PC-9 (cell line): ENCODE measurements at regions not wholly inside any gene's neighbourhood (a gene's known extent, or its start where the extent isn't known, plus 50 kb on each side); places are given as distances from the start of the nearest gene placed in this dataset.

Experiments
- EZH2 ChIP-seq: fragments of 200-600 bp; sonication (generic); IDR thresholded peaks from 2 replicates; pipeline ENCODE4 v1.8.0; 2017; ENCODE audit warnings: antibody characterized with exemption, low read depth
- TF ChIP-seq, protein P1 (sequence below): fragments of 200-600 bp; sonication (generic); conservative IDR thresholded peaks from 2 replicates; pipeline ENCODE4 v1.6.1; 2017; ENCODE audit warnings: mixed run types, antibody characterized with exemption, mild to moderate bottlenecking, moderate library complexity

DNA sequence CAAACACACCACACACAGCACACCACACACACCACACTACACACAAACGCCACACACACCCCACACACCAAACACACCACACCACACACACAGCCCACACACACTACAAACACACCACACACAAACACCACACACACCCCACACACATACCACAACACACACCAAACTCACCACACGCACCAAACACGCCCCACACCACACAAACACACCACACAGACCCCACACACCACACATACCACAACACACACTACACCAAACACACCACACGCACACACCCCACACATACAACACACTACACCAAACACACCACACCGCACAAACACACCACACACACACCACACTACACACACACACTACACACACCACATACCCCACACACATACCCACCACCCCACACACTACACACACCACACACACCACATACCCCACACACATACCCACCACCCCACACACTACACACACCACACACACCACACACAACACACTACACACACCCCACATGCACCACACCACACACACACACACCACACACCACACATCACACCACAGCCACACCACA lies 151.2 kb downstream of the ERCC6L2 start:
- TF ChIP-seq, protein P1, sequence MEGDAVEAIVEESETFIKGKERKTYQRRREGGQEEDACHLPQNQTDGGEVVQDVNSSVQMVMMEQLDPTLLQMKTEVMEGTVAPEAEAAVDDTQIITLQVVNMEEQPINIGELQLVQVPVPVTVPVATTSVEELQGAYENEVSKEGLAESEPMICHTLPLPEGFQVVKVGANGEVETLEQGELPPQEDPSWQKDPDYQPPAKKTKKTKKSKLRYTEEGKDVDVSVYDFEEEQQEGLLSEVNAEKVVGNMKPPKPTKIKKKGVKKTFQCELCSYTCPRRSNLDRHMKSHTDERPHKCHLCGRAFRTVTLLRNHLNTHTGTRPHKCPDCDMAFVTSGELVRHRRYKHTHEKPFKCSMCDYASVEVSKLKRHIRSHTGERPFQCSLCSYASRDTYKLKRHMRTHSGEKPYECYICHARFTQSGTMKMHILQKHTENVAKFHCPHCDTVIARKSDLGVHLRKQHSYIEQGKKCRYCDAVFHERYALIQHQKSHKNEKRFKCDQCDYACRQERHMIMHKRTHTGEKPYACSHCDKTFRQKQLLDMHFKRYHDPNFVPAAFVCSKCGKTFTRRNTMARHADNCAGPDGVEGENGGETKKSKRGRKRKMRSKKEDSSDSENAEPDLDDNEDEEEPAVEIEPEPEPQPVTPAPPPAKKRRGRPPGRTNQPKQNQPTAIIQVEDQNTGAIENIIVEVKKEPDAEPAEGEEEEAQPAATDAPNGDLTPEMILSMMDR = no peak
- no peak for TF ChIP-seq EZH2
